K562 (cell line): ENCODE measurements at regions not wholly inside any gene's neighbourhood (a gene's known extent, or its start where the extent isn't known, plus 50 kb on each side); places are given as distances from the start of the nearest gene placed in this dataset.

Source experiments
- ARID2 ChIP-seq: fragments of 450-650 bp; IDR thresholded peaks from 2 replicates; pipeline ENCODE4 v1.6.1; 2017; ENCODE audit warnings: antibody characterized with exemption, mild to moderate bottlenecking
- CHD2 ChIP-seq: IDR thresholded peaks from 2 replicates; pipeline ENCODE4 v1.6.1; 2011; ENCODE audit warnings: low read depth, low read length
- CTCF ChIP-seq, 3 experiments: IDR thresholded peaks in 2 of 3; conservative IDR thresholded peaks in 1 of 3; 2 replicates each; pipeline ENCODE4 v1.5.1; 2011 to 2012; ENCODE audit warnings: low read length in 3 of 3, mild to moderate bottlenecking in 3 of 3, control low read depth in 2 of 3, improper control_type of control experiment in 1 of 3, inconsistent platforms in 1 of 3, low read depth in 1 of 3, mixed read lengths in 1 of 3, moderate library complexity in 1 of 3; ENCODE audit not compliant: insufficient read depth in 2 of 3
- EZH2 ChIP-seq: IDR thresholded peaks from 2 replicates; pipeline ENCODE4 v1.6.1; 2012; ENCODE audit warnings: low read depth, mild to moderate bottlenecking, inconsistent platforms, low read length, borderline replicate concordance
- FOXP1 ChIP-seq: sonication (generic); formaldehyde crosslinking; IDR thresholded peaks from 2 replicates; pipeline ENCODE4 v1.8.0; 2022; ENCODE audit warnings: mild to moderate bottlenecking, missing genetic modification reagents
- HLTF ChIP-seq: fragments of 450-650 bp; IDR thresholded peaks from 2 replicates; pipeline ENCODE4 v1.6.1; 2016
- NBN ChIP-seq: fragments of 450-650 bp; IDR thresholded peaks from 2 replicates; pipeline ENCODE4 v1.6.1; 2016; ENCODE audit warnings: low read depth, mild to moderate bottlenecking
- POLR2A ChIP-seq: fragments of 450-650 bp; conservative IDR thresholded peaks from 2 replicates; pipeline ENCODE4 v1.6.1; 2016
- SREBF2 ChIP-seq: sonication (generic); formaldehyde crosslinking; IDR thresholded peaks from 2 replicates; pipeline ENCODE4 v1.4.0; 2020; ENCODE audit warnings: mild to moderate bottlenecking, missing genetic modification reagents
- TOE1 ChIP-seq, 2 experiments: fragments of 450-650 bp in 1 of 2; sonication (generic) in 1 of 2; formaldehyde crosslinking in 1 of 2; IDR thresholded peaks; 2 replicates each; pipeline versions ENCODE4 v1.7.1 to v1.8.0; 2016 to 2022; ENCODE audit warnings: borderline replicate concordance in 2 of 2, mild to moderate bottlenecking in 2 of 2, antibody characterized with exemption in 1 of 2, inconsistent platforms in 1 of 2, low read depth in 1 of 2, missing genetic modification reagents in 1 of 2, moderate library complexity in 1 of 2
- ZNF274 ChIP-seq: IDR thresholded peaks from 2 replicates; pipeline ENCODE4 v1.6.1; 2011; ENCODE audit warnings: low read depth, mild to moderate bottlenecking, low read length, moderate library complexity, borderline replicate concordance
- ZNF57 ChIP-seq: fragments of 450-650 bp; formaldehyde crosslinking; IDR thresholded peaks from 2 replicates; pipeline ENCODE4 v1.4.0; 2020; ENCODE audit warnings: mild to moderate bottlenecking, moderate library complexity
- TF ChIP-seq, protein P1 (sequence below): fragments of 250-450 bp; sonication (Bioruptor Pico); IDR thresholded peaks from 2 replicates; pipeline ENCODE4 v1.4.0; 2020; ENCODE audit warnings: mild to moderate bottlenecking

DNA sequence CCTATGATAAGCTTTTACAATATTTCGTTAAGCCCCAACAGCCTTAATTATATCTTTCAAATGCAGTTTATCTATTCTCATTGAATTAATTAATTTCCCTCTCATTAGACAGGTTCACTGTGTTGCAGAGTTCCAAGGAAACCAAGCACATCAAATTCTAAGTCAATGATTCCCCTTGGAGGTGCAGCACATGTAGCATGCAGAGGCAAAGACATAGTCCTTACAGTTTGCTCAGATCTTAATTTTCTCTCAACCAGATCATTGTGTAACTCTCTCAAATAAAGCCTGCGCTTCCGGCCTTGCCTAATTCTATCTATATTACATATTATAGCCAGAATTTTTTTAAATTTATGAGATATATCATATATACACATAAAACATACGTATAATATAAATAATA, 205.4 kb downstream of the GRIA2 start:
- TF ChIP-seq CTCF (IDR thresholded peaks at IDR 0.05 in 2 of 3, conservative IDR thresholded peaks at IDR 0.05 in 1 of 3; ENCODE audit: insufficient read depth in 2 of 3, low read depth in 1 of 3, low read length in 3 of 3) (no peak), POLR2A (no peak), TOE1 (IDR thresholded peaks at IDR 0.05; ENCODE audit: borderline replicate concordance) (no peak), TOE1 (CRISPR knock-in tag; IDR thresholded peaks at IDR 0.05; ENCODE audit: borderline replicate concordance, low read depth) (no peak), NBN (no peak), HLTF (no peak), ZNF274 (no peak), ARID2 (no peak), SREBF2 (CRISPR knock-in tag) (no peak), FOXP1 (CRISPR knock-in tag) (no peak), ZNF57 (CRISPR knock-in tag) (no peak), EZH2 (no peak), CHD2 (no peak)
- TF ChIP-seq, protein P1, sequence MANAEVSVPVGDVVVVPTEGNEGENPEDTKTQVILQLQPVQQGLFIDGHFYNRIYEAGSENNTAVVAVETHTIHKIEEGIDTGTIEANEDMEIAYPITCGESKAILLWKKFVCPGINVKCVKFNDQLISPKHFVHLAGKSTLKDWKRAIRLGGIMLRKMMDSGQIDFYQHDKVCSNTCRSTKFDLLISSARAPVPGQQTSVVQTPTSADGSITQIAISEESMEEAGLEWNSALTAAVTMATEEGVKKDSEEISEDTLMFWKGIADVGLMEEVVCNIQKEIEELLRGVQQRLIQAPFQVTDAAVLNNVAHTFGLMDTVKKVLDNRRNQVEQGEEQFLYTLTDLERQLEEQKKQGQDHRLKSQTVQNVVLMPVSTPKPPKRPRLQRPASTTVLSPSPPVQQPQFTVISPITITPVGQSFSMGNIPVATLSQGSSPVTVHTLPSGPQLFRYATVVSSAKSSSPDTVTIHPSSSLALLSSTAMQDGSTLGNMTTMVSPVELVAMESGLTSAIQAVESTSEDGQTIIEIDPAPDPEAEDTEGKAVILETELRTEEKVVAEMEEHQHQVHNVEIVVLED (CRISPR knock-in tag), result no peak
